Urinary bladder (tissue), 3 donors: ENCODE measurements at regions not wholly inside any gene's neighbourhood (a gene's known extent, or its start where the extent isn't known, plus 50 kb on each side); places are given as distances from the start of the nearest gene placed in this dataset.

Experiments
- DNase-seq: peaks from one replicate; pipeline ENCODE4 v3.0.0-alpha.2; 2015; ENCODE audit errors: extremely low spot score
- H3K27ac ChIP-seq: one replicate; pipeline ENCODE4 v1.5.1; 2013; ENCODE audit warnings: low read depth, mild to moderate bottlenecking, moderate library complexity
- H3K36me3 ChIP-seq: one replicate; pipeline ENCODE4 v1.6.1; 2013; ENCODE audit warnings: mild to moderate bottlenecking, moderate library complexity; ENCODE audit not compliant: insufficient read depth
- H3K4me1 ChIP-seq: one replicate; pipeline ENCODE4 v1.6.1; 2013; ENCODE audit warnings: mild to moderate bottlenecking, moderate library complexity; ENCODE audit not compliant: insufficient read depth
- H3K4me3 ChIP-seq: one replicate; pipeline ENCODE4 v1.5.1; 2013; ENCODE audit warnings: low read depth, low read length
- WGBS: extraction: QIAGEN DNeasy Blood & Tissue Kit; methylation state at CpG from one replicate; pipeline ENCODE4 v1.1.7; 2013; 5-methylcytosine and 5-hydroxymethylcytosine counted together
- donor health status: healthy with polysubstance abuse.
- donor health status: healthy.

- no peak for DNase-seq
- Histone ChIP-seq H3K27ac (no peak overlapping the region), H3K4me1 (no peaks in the 10 kb centered on the region), H3K36me3 (no peaks in the 10 kb centered on the region), H3K4me3 (no peak overlapping the region)
- 71% methylated on average over 25 of the region's 25 CpGs for WGBS
Observed at GRCh38 chr13:111519490-111520170, 199.2 kb downstream of the TEX29 start.

- WGBS = 82% methylated on average over 10 of the region's 10 CpGs
- Histone ChIP-seq H3K27ac (no peak overlapping the region), H3K36me3 (no peaks in the 10 kb centered on the region), H3K4me3 (no peak overlapping the region), H3K4me1 (no peaks in the 10 kb centered on the region)
- DNase-seq = no peak
Observed at GRCh38 chr13:111521030-111521429, 200.6 kb downstream of the TEX29 start.

- Histone ChIP-seq H3K27ac (no peak overlapping the region), H3K36me3 (no peaks in the 10 kb centered on the region), H3K4me3 (no peak overlapping the region), H3K4me1 (no peaks in the 10 kb centered on the region)
- no peak for DNase-seq
- WGBS = 68% methylated on average over 12 of the region's 12 CpGs
Observed at GRCh38 chr13:111521691-111522229, 201.3 kb downstream of the TEX29 start.

- 61% methylated on average over 3 of the region's 3 CpGs for WGBS
- Histone ChIP-seq H3K27ac (no peak overlapping the region), H3K4me3 (no peak overlapping the region), H3K4me1 (no peaks in the 10 kb centered on the region), H3K36me3 (no peaks in the 10 kb centered on the region)
- DNase-seq = no peak
Observed at GRCh38 chr13:111525320-111526118, 205.1 kb downstream of the TEX29 start.

- Histone ChIP-seq H3K27ac (no peak overlapping the region), H3K36me3 (no peaks in the 10 kb centered on the region), H3K4me3 (no peak overlapping the region), H3K4me1 (no peaks in the 10 kb centered on the region)
- no peak for DNase-seq
- WGBS = 55% methylated on average over 7 of the region's 7 CpGs
Observed at GRCh38 chr13:111526922-111527321, 206.5 kb downstream of the TEX29 start.

GRCh38 chr13:111527614-111528229 is 207.3 kb downstream of the TEX29 start:
- no peak overlapping the region for H3K4me3 ChIP-seq
- H3K4me1 ChIP-seq = no peaks in the 10 kb centered on the region
- DNase-seq = no peak
- no peak overlapping the region for H3K27ac ChIP-seq
- H3K36me3 ChIP-seq = no peaks in the 10 kb centered on the region
- WGBS = 77% methylated on average over 14 of the region's 14 CpGs

- Histone ChIP-seq H3K4me1 (no peaks in the 10 kb centered on the region), H3K4me3 (no peak overlapping the region), H3K36me3 (no peaks in the 10 kb centered on the region), H3K27ac (no peak overlapping the region)
- 95% methylated on average over 3 of the region's 3 CpGs for WGBS
- no peak for DNase-seq
Observed at GRCh38 chr13:111528513-111528912, 208.1 kb downstream of the TEX29 start.

GRCh38 chr13:111530137-111530870 is 209.9 kb downstream of the TEX29 start:
- no peak overlapping the region for H3K27ac ChIP-seq
- WGBS = 86% methylated on average over 17 of the region's 17 CpGs
- no peak for DNase-seq
- no peak overlapping the region for H3K4me3 ChIP-seq
- H3K4me1 ChIP-seq = no peaks in the 10 kb centered on the region
- no peaks in the 10 kb centered on the region for H3K36me3 ChIP-seq

GRCh38 chr13:111531505-111531904 is 211.1 kb downstream of the TEX29 start:
- DNase-seq = peak; percentile 11
- no peaks in the 10 kb centered on the region for H3K36me3 ChIP-seq
- 28% methylated on average over 7 of the region's 7 CpGs for WGBS

GRCh38 chr13:111532111-111532510 is 211.7 kb downstream of the TEX29 start:
- H3K4me1 ChIP-seq = no peaks in the 10 kb centered on the region
- no peak overlapping the region for H3K27ac ChIP-seq
- DNase-seq = no peak
- no peak overlapping the region for H3K4me3 ChIP-seq
- WGBS = 62% methylated on average over 9 of the region's 9 CpGs
- no peaks in the 10 kb centered on the region for H3K36me3 ChIP-seq

More at GRCh38 chr13:111531505-111531904, 211.1 kb downstream of the TEX29 start:
- Histone ChIP-seq H3K4me1 (no peaks in the 10 kb centered on the region), H3K4me3 (no peak overlapping the region), H3K27ac (no peak overlapping the region)

GRCh38 chr13:111533900-111534683 is 213.7 kb downstream of the TEX29 start:
- H3K4me3 ChIP-seq = no peak overlapping the region
- WGBS = 31% methylated on average over 10 of the region's 10 CpGs
- DNase-seq = no peak
- no peaks in the 10 kb centered on the region for H3K36me3 ChIP-seq
- H3K27ac ChIP-seq = no peak overlapping the region
- H3K4me1 ChIP-seq = no peaks in the 10 kb centered on the region

- no peaks in the 10 kb centered on the region for H3K36me3 ChIP-seq
- 10% methylated on average over 24 of the region's 24 CpGs for WGBS
- no peak overlapping the region for H3K27ac ChIP-seq
- H3K4me3 ChIP-seq = no peak overlapping the region
- no peaks in the 10 kb centered on the region for H3K4me1 ChIP-seq
- no peak for DNase-seq
Observed at GRCh38 chr13:111534751-111535522, 214.5 kb downstream of the TEX29 start.
